CD4-positive, alpha-beta T cell treated with Interleukin-6 at 100 ng/mL for 8 hours (primary cell): ENCODE measurements at regions not wholly inside any gene's neighbourhood (a gene's known extent, or its start where the extent isn't known, plus 50 kb on each side); places are given as distances from the start of the nearest gene placed in this dataset.

Experiments used
- DNase-seq: peaks from one replicate; pipeline ENCODE4 v3.0.0-alpha.2; 2020; ENCODE audit warnings: mixed read lengths, low spot score

DNA sequence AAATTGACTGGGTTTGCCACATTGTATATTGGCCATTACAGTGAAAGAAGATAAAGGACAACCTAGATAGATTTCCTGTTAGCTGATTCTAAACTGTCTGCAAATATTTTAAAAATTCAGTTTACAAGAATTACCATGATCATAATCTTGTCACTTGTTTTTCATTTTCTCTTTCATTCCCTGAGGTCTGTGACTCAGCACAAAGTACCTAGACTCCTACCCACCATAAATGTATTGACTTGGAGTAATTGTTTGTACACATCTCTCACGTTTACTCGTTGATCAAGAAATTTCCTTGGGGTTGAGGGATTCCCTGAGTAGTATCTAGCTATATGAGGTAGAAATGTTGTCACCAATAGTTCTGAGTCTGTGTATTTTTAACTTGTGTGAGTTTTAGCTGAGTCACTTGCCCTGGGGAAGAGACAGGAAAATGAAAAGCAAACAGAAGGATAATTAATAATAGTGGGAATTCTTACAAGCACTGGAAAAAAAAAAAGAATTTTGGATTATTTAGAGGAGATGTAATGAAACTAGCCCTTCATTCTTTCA is 299.2 kb upstream of the DACH1 start:
- DNase-seq, result no peak

DNA sequence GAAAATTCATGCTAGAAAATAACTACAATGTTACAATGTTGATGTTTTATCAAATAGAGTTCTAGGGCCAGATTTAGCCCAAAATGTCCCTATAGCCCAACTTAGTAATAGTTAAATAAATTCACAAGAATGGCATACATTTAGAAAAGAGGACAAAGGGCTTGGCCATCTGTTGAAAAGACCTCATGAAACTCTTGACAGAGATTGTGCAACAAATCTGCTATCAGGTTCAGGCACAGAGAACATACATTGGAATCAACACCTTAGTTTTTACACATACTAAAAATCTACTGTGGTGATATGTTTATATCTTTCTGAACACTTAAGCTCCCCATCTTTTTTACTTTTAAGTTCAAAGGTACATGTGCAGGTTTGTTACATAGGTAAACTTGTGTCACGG is 298.3 kb upstream of the DACH1 start:
- DNase-seq, result no peak

GRCh38 chr13:72164811-72165210 is 297.8 kb upstream of the DACH1 start:
- no peak for DNase-seq

DNA sequence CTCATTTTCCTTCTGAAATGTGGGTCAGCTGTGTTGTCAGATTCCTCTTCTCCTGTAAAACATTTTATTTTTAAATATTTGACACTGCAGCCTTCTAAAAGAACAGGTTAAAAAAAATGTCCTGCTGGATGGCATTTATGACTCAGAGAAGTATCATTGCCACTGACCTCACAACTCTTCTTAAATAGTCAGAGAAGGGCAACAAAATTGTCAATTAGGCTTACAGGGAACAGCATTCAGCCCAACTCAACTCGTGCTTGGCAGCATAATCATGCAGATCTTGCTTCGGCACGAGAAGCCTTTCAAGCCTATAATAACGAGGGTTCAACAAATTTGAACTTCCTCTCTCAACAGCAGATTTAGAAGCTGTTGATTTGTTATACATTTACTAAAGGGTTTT is 296.7 kb upstream of the DACH1 start:
- DNase-seq, result no peak

DNA sequence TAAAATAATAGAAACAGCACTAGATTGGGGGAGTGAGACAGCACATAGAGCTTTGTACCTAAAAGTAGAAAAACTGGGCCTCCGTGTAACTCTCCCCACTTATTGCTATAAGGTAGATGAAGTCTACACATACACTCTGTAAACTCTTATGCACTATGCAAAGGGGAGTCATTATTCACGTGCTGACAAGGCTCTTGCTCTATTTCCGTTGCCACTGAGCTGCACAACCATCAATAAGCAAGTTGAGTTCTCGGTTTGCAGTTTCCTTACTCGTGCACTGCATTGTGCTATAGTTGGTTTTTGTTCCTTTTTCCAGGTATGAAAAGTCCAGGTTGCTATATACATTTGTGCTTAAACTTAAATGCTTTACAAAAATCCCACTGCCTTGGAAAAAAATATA is 294.0 kb upstream of the DACH1 start:
- DNase-seq, result no peak

GRCh38 chr13:72156760-72157159 is 289.8 kb upstream of the DACH1 start:
- DNase-seq, result no peak

DNA sequence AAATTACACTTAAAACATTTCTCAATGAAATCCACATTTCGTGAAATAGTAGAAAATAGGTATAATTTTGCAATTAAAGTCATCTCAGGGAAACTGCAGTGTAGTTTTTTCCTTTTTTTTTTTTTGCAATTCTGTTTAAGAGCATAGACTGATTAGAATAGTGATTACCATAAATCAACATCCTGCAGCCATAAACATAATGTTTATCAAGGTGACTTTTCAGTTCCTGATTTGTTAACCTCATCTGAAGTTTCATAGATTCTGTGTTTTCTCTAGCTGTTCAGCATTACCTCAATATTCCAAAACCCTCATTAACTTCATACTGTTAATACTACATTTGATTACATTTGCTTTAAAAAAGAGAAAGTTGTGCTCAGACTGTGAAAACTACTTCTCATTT is 286.3 kb upstream of the DACH1 start:
- no peak for DNase-seq

- DNase-seq, result no peak
Observed at GRCh38 chr13:72151241-72151640, 284.2 kb upstream of the DACH1 start.

DNA sequence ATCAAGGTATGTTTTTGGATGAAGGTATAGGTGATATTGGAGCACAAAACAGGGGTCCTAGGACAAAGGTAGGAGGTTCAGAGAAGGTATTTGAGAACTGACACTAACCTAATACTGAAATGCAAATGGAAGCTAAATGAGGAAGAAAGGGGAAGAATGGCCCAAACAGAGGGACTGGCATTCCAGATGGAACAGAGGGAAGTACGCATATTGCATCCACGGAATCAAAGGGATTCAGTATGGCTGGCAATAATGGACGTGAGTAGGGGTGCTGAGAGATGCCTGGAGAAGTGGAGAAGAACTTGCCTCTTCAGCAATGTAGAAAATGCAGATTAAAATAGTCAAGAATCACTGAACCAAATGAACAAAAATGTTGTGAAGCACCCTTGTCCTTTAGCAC is 283.5 kb upstream of the DACH1 start:
- no peak for DNase-seq

DNA sequence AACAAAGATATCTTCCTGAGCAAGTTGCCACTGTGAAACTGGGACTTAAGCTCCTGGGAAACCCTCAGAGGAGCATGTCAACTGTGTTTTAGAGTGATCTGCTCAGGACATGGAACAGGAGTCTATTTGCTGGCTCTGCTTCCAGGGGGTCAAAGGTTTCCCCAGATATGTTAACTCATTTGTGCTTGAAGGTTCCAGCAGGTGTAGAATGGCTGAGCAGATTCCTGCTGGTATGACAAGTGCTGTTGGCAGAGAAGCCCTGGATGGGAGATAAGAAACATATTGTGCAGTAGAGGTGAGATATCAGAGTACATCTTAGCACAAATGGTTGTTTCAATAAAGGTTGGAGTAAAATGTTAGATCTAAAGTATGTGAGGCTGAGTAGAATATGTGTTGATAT is 282.7 kb upstream of the DACH1 start:
- DNase-seq, result no peak

GRCh38 chr13:72146816-72147215 is 279.8 kb upstream of the DACH1 start:
- no peak for DNase-seq

DNA sequence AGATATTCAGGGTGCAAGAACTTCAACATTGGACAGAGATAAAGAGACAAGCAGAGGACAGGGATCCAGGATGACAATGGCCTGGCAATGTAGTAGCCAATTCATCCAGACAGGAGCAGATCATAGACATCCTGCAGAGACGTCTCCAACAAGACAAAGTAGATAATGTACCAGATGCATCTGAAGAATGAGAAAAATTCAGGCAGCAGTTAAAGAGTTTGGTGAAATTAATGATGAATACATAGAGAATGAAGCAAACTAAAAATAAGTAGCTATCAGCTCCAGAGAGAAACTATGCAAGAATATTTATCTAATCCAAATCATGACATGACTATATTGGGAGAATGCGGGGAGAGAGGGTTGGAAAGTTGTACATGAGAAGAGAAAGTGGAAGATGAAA is 278.4 kb upstream of the DACH1 start:
- no peak for DNase-seq

GRCh38 chr13:72144636-72145035 is 277.6 kb upstream of the DACH1 start:
- DNase-seq, result no peak

- no peak for DNase-seq
Observed at GRCh38 chr13:72141855-72142519, 275.0 kb upstream of the DACH1 start.

- DNase-seq, result no peak
Observed at GRCh38 chr13:72139192-72139591, 272.2 kb upstream of the DACH1 start.

DNA sequence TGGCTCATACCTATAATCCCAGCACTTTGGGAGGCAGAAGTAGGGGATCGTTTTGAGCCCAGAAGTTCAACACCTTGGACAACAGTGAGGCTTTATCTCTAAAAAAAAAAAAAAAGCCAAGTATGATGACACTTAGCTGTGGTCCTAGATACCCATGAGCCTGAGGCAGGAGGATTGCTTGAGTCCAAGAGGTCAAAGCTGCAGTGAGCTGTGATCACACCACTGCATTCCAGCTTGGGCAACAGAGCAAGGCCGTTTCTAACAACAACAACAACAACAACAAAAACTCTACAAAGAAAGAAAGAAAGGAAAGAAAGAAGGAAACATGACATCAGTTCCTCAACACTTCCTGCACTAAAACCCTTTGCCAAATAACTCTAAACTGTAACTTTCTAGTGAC is 265.1 kb upstream of the DACH1 start:
- DNase-seq, result no peak

DNA sequence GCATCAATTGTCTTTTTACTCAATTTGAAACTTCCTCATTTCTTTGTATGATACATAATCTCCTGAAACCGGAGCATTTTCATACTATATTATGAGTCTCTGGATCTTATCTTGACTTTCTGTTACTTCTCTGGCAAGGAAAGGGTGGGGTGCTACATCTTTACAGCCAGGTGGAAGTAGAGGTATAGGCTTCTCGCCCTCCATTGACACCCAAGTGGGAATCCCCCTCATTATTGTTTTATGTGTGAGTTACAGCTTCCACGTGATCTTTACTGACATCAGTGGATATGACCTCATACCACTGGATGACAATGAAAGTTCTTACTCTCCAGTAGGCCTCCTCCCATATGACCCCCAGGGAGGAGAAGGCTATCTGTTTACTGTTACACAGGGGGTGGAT is 262.1 kb upstream of the DACH1 start:
- DNase-seq, result no peak

DNA sequence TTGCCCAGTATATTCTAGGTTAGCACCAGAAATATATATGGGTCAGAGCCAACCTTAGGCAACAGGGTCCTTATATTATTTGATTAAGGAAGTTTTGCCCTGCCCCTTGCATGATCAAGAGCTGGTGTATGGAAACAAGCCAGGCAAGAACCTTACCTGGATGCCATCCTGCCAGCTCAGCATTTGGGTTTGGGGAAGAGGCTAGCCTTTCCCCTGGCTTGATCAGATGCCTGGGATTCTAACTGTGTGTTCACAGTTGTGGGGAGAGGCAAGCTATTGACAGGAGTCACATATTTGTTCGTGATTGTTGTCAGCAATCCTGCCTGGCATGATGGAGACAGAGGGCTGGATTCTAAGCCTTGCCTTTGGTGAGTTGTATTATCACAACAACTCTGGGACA is 260.0 kb upstream of the DACH1 start:
- no peak for DNase-seq

DNA sequence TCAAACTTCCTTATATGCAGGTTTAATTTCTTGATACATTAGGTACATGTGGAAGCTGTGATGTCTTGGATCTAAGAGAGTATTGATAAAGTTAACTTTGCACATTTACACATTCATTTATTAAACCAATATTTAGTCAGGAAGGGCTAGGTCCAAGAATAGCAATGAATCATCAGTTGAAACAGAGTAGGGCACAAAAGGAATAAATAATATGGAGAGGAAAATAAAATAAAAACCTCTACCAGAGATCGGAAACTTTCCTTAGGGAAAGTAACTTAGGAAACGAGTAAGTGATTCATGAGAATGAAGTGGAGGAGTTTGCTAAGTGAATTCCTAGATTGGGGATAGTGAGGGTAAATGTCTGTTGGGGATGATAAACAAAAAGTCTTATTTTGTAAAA is 259.4 kb upstream of the DACH1 start:
- DNase-seq, result no peak

- no peak for DNase-seq
Observed at GRCh38 chr13:72125561-72125960, 258.6 kb upstream of the DACH1 start.

- no peak for DNase-seq
Observed at GRCh38 chr13:72122661-72123255, 255.8 kb upstream of the DACH1 start.

DNA sequence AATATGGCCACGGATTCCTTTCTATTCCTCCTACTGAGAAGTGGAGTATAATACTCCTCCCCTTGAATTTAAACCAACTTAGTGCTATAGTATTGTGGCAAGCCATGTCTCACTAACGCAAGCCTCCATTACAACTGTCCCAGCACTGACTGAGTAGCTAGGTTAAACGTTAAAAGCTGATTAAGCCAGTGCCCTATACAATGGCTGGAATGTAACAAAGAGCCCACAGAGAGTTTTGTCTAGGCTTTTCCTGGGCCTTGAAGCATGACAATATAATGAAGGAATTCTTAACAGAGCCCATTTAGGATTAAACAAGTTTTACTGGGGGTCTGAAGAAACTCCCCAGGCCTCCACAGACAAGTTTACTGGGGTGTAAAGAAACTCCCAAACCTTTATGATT is 254.5 kb upstream of the DACH1 start:
- no peak for DNase-seq

- no peak for DNase-seq
Observed at GRCh38 chr13:72120632-72121031, 253.6 kb upstream of the DACH1 start.

DNA sequence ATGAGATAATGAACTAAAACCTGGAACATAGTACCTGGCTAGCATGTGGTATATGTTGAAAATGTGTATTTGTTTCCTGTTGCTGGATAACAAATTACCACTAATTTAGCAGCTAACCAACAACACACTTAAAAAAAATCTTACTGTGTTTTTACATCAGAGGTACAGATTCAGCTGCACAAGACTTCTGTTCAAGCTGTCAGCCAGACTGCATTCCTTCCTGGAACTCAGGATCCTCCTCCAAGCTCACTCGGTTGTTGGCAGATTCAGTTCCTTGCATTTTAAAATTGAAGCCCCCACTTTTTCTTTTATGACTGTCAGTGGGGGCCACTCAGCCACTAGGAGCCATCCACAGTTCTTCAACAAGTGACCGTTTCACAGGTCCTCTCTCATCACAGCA is 246.9 kb upstream of the DACH1 start:
- no peak for DNase-seq
